ENCODE measurements at regions not wholly inside any gene's neighbourhood (a gene's known extent, or its start where the extent isn't known, plus 50 kb on each side); places are given as distances from the start of the nearest gene placed in this dataset.
"Not testable (repeated sequence)": the region's sequence is repeated elsewhere in the genome, so short reads cannot be mapped to it uniquely, and the experiment has no call there.

DNA sequence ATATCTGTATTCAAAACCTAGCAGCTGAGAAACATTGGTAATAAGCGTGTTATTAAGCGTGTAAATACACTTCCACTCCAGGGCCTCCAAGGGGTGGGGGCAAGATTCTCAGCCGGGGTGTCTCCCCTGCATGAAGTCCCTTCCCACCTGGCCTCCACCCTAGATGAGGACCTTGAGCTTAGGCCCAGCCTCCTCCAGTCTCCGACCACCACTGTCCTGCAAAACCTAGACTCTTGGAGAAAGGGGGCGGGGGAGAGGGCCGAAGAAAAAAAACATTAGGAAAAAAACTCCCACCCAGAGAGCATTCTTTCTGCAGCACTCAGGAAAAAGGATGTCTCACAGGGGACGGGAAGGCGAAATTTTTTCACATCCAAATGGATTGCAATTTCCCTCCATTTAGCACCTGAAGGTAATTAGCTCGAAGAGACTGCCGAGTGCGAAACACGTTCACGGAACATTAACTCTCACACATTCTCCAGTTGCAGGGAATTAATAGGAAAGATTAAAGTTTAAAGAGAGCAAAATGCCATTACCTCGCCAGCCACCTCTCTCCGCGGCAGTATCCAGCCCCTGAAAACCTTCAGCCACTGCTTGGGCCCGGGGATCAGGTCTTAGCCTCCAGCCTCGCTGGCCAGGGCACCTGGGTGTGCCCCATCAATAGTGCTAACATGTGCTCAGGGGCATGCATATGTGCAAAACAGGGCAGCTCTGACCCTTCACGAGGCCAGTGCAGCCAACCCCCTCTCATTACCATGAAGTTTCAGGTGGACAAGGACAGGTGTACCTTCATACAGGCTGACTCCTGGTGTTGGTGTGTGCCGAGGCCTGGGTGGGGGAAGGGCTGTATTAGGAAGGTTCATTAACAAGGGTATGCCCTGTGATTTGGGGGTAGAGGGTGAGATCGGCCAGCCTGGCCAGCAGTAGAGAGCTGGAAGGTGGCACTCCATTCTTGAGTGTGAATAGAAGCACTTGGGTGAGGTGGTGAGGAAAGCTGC lies 77.2 kb downstream of the HIF1AN start:
- DNase-seq (ENCODE audit: low spot score): no peak

DNA sequence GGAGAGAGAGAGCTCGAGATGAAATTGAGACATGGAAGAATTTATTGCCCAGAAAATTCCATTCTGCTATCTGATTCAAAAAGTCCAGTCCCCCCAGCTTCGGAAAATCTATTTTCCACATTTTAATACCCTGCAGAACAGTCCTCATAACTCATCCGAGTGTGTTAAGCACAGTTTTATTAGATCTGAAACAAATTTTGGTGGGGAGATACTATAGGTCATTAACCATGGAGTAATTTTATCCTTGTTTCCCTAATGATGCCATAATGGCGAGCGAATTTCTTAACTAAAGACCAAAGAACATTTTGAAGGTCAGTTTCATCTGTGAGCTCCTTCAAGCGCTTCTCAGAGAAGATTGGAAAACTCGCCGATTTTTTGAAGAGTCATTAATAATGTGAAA lies 78.1 kb downstream of the HIF1AN start:
- DNase-seq (ENCODE audit: low spot score): no peak

- no peak for DNase-seq (ENCODE audit: low spot score)
These were observed 78.8 kb downstream of the HIF1AN start for GRCh38 chr10:100614429-100615095.

DNA sequence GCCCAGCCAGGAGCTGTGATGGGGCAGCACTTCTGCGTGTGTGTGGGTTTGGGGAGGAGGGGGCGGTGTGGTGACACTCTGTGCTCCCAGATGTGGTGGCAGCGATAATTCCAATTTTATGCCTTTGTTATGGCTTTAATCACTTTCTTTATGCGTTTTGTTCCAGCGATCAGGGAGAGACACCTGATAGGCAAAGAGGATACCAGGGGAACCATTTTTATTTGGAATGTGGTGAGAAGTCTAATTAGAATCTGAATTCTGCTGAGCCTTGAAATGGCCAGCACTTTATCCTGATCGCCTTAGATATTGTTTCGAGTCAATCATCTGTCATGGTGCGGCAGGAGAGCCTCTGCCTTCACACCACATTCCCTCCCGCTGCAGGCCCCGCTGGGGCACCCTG lies 79.5 kb downstream of the HIF1AN start:
- DNase-seq (ENCODE audit: low spot score): no peak

GRCh38 chr10:100615908-100616307 lies 80.2 kb downstream of the HIF1AN start:
- no peak for DNase-seq (ENCODE audit: low spot score)

- no peak for DNase-seq (ENCODE audit: low spot score)
These were observed 82.4 kb downstream of the HIF1AN start for GRCh38 chr10:100618091-100618615.

- no peak for DNase-seq (ENCODE audit: low spot score)
These were observed 83.0 kb downstream of the HIF1AN start for GRCh38 chr10:100618632-100619255.

DNA sequence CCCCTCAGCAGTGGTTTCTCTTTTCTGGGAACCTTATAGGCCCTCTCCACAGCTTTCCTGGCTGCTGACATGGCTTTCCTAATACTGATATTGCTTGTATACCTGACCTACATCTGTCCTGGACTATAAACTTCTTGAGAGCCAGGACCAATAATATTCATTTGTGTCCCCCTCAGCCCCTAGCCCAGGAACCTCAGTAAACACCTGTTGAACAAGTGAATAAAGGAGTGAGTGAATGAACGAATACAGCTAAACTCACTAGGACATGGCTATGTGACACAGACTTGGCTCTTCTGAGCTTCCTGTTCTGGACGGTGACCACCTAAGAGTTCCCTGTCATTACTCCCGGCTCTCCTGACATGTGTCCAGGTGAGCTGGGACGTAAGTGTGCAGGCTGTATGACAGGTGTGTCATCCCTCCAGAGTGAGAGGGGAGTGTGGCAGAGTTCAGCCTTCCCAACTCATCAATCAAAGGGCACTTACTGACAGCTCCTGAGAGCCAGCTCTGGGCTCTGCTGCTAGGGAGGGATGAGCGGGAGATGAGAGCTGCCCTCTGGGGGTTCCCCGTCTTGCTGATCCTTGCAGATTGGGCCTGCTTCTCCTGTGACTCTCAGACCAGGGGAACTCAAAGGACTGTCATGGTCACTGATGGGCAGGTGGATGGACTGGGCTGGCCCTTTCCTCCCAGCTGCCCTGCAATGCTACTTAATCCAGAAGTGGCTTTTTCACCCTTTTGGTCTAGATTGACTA lies 84.5 kb downstream of the HIF1AN start:
- DNase-seq (ENCODE audit: low spot score): no peak

- DNase-seq (ENCODE audit: low spot score): no peak
These were observed 85.8 kb downstream of the HIF1AN start for GRCh38 chr10:100621360-100622205.

- no peak for DNase-seq (ENCODE audit: low spot score)
These were observed 87.2 kb downstream of the HIF1AN start for GRCh38 chr10:100622946-100623345.

DNA sequence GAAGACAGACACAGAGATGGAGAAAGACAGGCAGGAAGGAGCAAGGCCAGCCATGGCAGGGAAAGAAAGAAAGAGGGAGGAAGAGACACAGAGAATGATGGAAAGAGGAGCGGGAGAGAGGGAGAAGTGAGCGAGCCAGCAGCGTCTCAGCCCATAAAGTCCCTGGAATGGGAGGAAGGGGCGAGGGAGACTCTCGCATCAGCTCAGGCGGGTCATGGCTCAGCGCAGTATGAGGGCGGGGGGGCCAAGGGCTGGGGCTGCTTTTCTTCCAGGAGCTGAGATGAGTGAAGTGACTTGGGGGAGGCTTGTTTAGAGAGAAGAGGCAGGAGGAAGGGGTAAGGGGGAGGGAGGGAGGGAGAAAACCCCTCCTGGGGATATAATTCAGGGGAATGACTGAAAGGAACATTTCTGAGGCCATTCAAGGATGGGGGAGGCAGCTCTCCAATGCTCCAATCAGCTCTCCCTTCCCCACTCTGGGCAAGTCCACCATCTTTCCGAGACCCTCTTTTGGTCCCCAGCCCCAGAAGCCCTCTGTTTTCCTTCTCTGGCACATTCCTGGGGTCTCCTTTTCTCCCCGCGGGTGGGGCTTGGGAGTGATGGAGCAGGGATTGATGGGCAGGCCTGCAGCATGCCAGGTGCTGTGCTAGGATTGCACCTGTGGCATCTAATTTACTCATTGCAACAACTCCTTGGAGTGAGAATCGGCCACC lies 87.9 kb downstream of the HIF1AN start:
- no peak for DNase-seq (ENCODE audit: low spot score)

GRCh38 chr10:100624298-100624697 lies 88.6 kb downstream of the HIF1AN start:
- no peak for DNase-seq (ENCODE audit: low spot score)

DNA sequence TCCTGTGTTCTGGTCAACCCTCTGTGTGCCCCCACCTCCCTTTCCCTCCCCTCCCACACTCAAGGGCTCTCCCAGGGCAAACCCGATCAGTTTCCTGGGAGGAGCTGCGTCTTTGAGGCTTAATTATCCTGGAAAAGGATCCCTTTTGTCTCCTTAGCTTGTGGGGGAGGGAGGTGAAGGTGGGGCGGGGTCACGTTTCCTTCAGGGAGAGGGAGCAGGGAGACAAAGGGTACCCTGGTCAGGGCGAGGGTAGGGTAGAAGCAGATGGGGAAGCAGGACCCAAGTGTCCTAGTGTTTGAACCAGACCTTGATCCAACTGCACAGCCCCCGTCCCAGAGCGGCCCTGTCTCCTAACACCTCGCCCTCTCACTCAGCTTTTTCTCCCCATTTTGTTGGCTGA lies 90.1 kb downstream of the HIF1AN start:
- no peak for DNase-seq (ENCODE audit: low spot score)

DNA sequence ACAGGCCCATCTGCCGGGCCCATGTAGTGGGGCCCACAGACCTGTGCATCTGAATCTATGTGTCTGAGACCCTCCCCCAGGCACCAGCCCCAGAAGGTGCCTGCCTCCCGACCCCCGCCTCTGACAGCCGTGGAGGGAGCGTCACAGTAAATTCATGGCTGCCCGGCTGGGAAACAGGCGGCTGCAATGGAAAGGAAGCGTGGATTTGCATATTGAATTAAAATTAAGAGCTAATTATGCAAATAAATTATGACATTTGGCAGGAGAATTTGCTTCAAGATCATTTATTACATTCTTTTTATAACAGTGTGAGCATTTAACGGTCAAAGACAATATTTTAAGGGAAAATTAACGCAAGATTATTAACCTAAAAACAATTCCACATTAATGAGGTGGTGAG lies 92.3 kb downstream of the HIF1AN start:
- DNase-seq (ENCODE audit: low spot score): no peak

GRCh38 chr10:100631192-100631591 lies 95.4 kb downstream of the HIF1AN start:
- DNase-seq (ENCODE audit: low spot score): no peak

- DNase-seq (ENCODE audit: low spot score): no peak
These were observed 96.3 kb downstream of the HIF1AN start for GRCh38 chr10:100632027-100632426.

GRCh38 chr10:100634034-100634433 lies 98.3 kb downstream of the HIF1AN start:
- no peak for DNase-seq (ENCODE audit: low spot score)

DNA sequence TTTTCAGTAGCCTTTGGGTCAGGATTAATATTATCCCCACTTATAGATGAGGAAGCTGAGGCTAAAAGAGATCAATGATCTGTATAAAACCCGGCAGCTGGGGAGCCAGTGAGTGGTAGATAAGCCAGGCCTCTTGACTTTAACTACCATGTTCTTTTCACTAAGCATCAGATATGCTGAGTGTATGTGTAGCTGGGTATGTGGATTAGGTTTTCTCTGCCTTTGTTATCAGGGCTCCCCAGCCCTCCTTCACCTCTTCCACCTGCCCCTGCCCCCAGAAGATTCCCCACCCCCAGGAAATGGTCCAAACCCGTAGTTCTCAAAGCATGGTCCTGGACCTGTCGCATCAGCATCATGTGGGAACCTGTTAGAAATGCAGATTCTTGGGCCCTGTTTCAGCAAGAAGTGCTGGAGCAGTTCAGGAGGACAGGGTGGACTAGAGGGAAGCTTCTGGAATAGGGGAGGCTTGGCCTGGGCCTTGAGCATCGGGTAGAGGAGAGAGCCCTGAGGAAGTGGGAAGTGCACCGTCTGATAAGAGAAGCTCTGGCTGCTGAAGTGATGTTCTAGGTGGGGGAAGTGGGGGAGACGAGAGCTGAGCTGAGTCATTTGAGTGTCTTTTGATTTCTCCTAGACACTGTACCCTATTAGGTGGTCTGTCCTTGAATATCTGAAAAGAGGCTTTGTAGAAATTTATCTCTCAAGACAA lies 101.3 kb downstream of the HIF1AN start:
- no peak for DNase-seq (ENCODE audit: low spot score)

DNA sequence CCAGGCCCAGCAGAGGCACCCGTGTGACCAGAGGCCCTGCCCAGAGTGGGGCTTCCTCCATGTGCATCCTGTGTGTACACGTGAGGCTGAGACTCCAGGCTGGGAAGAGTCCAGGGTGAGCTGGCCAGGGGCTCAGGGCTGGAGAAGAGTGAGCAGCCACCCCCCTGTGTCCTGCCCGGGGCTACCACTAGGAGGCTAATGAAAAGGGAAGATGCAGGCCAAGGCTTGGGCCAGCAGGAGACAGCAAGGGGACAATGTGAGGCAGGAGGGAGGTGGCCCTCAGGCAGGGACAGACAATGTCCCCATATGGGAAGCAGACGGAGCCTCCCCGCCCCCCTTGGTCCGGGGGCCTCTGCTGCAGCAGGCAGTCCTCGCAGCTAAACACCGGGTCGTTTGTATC lies 102.0 kb downstream of the HIF1AN start:
- DNase-seq (ENCODE audit: low spot score): peak; percentile 36

- not testable (repeated sequence) for DNase-seq (ENCODE audit: low spot score)
These were observed 103.2 kb downstream of the HIF1AN start for GRCh38 chr10:100638969-100639368.
